ENCODE measurements at regions not wholly inside any gene's neighbourhood (a gene's known extent, or its start where the extent isn't known, plus 50 kb on each side); places are given as distances from the start of the nearest gene placed in this dataset.

- TF ChIP-seq CTCF (IDR thresholded peaks at IDR 0.05) (no peak), POLR2A (IDR thresholded peaks at IDR 0.05) (no peak)
Measured at GRCh38 chr10:36573246-36573645, 552.2 kb upstream of the ANKRD30A start.

Data from lower leg skin (tissue), 3 donors.